ENCODE measurements at regions not wholly inside any gene's neighbourhood (a gene's known extent, or its start where the extent isn't known, plus 50 kb on each side); places are given as distances from the start of the nearest gene placed in this dataset.
"Not testable (repeated sequence)": the region's sequence is repeated elsewhere in the genome, so short reads cannot be mapped to it uniquely, and the experiment has no call there.

GRCh38 chr18:9048808-9049494, 53.5 kb upstream of the NDUFV2 start:
- H3K27me3 ChIP-seq (ENCODE audit: control insufficient read depth, low read length) = no peaks in the 10 kb centered on the region
- H3K36me3 ChIP-seq (ENCODE audit: control insufficient read depth, low read length) = no peaks in the 10 kb centered on the region
- H3K27ac ChIP-seq (ENCODE audit: low read depth, low read length) = no peak overlapping the region
- no peak for TF ChIP-seq EZH2phosphoT487 (IDR thresholded peaks at IDR 0.05; ENCODE audit: borderline replicate concordance, low read length)
- no peak for TF ChIP-seq CTCF (IDR thresholded peaks at IDR 0.05; ENCODE audit: low read depth, low read length, poor library complexity, severe bottlenecking)
- no peak overlapping the region for H3K4me2 ChIP-seq (ENCODE audit: low read length)
- H4K20me1 ChIP-seq (ENCODE audit: control insufficient read depth, insufficient read depth, low read depth, low read length) = no peaks in the 10 kb centered on the region
- H3K4me1 ChIP-seq (ENCODE audit: control insufficient read depth, low read length) = no peaks in the 10 kb centered on the region
- H3K4me3 ChIP-seq (ENCODE audit: low read length) = no peak overlapping the region
- peaks cover 10% of the 10 kb centered on the region; the same call in 1 of the 2 replicates for H3K9me3 ChIP-seq (ENCODE audit: control insufficient read depth, insufficient read depth, low read length)
- H3K79me2 ChIP-seq (ENCODE audit: control insufficient read depth, low read length) = no peaks in the 10 kb centered on the region
- no peaks in the 10 kb centered on the region for H3K9me2 ChIP-seq (replicated peaks; ENCODE audit: control insufficient read depth, low read length)
- no peaks in the 10 kb centered on the region for H3F3A ChIP-seq (ENCODE audit: control insufficient read depth, insufficient read depth)

GRCh38 chr18:9049495-9049809, 53.0 kb upstream of the NDUFV2 start:
- H3K27me3 ChIP-seq (ENCODE audit: control insufficient read depth, low read length) = no peaks in the 10 kb centered on the region
- no peak overlapping the region for H3K27ac ChIP-seq (ENCODE audit: low read depth, low read length)
- no peaks in the 10 kb centered on the region for H3K79me2 ChIP-seq (ENCODE audit: control insufficient read depth, low read length)
- H3K36me3 ChIP-seq (ENCODE audit: control insufficient read depth, low read length) = no peaks in the 10 kb centered on the region
- no peaks in the 10 kb centered on the region for H3K9me2 ChIP-seq (replicated peaks; ENCODE audit: control insufficient read depth, low read length)
- H3K4me1 ChIP-seq (ENCODE audit: control insufficient read depth, low read length) = no peaks in the 10 kb centered on the region
- peaks cover 10% of the 10 kb centered on the region; the same call in 1 of the 2 replicates for H3K9me3 ChIP-seq (ENCODE audit: control insufficient read depth, insufficient read depth, low read length)
- TF ChIP-seq EZH2phosphoT487 (IDR thresholded peaks at IDR 0.05; ENCODE audit: borderline replicate concordance, low read length) (no peak), CTCF (IDR thresholded peaks at IDR 0.05; ENCODE audit: low read depth, low read length, poor library complexity, severe bottlenecking) (no peak)
- H4K20me1 ChIP-seq (ENCODE audit: control insufficient read depth, insufficient read depth, low read depth, low read length) = no peaks in the 10 kb centered on the region
- H3F3A ChIP-seq (ENCODE audit: control insufficient read depth, insufficient read depth) = no peaks in the 10 kb centered on the region
- no peak overlapping the region for H3K4me3 ChIP-seq (ENCODE audit: low read length)
- no peak overlapping the region for H3K4me2 ChIP-seq (ENCODE audit: low read length)

- H4K20me1 ChIP-seq (ENCODE audit: control insufficient read depth, insufficient read depth, low read depth, low read length); H3F3A ChIP-seq (ENCODE audit: control insufficient read depth, insufficient read depth); H3K9me3 ChIP-seq (ENCODE audit: control insufficient read depth, insufficient read depth, low read length): not testable (repeated sequence)
Measured at GRCh38 chr18:9050628-9051284, 51.7 kb upstream of the NDUFV2 start.

More at GRCh38 chr18:9050628-9051284, 51.7 kb upstream of the NDUFV2 start:
- H3K27ac ChIP-seq (ENCODE audit: low read depth, low read length); H3K27me3 ChIP-seq (ENCODE audit: control insufficient read depth, low read length); H3K36me3 ChIP-seq (ENCODE audit: control insufficient read depth, low read length); H3K9me2 ChIP-seq (replicated peaks; ENCODE audit: control insufficient read depth, low read length); H3K79me2 ChIP-seq (ENCODE audit: control insufficient read depth, low read length); H3K4me2 ChIP-seq (ENCODE audit: low read length); H3K4me1 ChIP-seq (ENCODE audit: control insufficient read depth, low read length); H3K4me3 ChIP-seq (ENCODE audit: low read length): not testable (repeated sequence)
